ENCODE measurements at regions not wholly inside any gene's neighbourhood (a gene's known extent, or its start where the extent isn't known, plus 50 kb on each side); places are given as distances from the start of the nearest gene placed in this dataset.

GRCh38 chr3:31442755-31443154, 90.0 kb upstream of the STT3B start:
- DNase-seq, result no peak
- no peak overlapping the region for H3K27ac Mint-ChIP-seq (ENCODE audit: unreplicated experiment)
- no peaks in the 10 kb centered on the region for H3K4me1 Mint-ChIP-seq (ENCODE audit: low read depth, unreplicated experiment)
- intact Hi-C loops (cut with micrococcal nuclease; ENCODE audit: unreplicated experiment), result no loop called here
- POLR2A ChIA-PET, result no interaction called here
- no peaks in the 10 kb centered on the region for H3K36me3 Mint-ChIP-seq (ENCODE audit: insufficient read depth, unreplicated experiment)
- Histone ChIP-seq H3K9me3 (peaks cover 4% of the 10 kb centered on the region), H3K27me3 (replicated peaks; ENCODE audit: control insufficient read depth, insufficient read depth, low read length) (no peaks in the 10 kb centered on the region), H3K4me1 (peaks cover 12% of the 10 kb centered on the region; the same call in 1 of the 2 replicates), H3K36me3 (ENCODE audit: control insufficient read depth, insufficient read depth, low read length) (no peaks in the 10 kb centered on the region), H3K4me3 (ENCODE audit: low read depth, low read length) (no peak overlapping the region)
- CTCF ChIA-PET, result no interaction called here
- H3K27me3 Mint-ChIP-seq (ENCODE audit: insufficient read depth, unreplicated experiment), result no peaks in the 10 kb centered on the region
- BruUV-seq (replicated peaks), result no TSS peak
- no peak overlapping the region for H3K4me3 Mint-ChIP-seq (ENCODE audit: unreplicated experiment)
- TF ChIP-seq CTCF (IDR thresholded peaks at IDR 0.05; ENCODE audit: insufficient read depth in 1 of 2, low read depth in 1 of 2, low read length in 1 of 2, severe bottlenecking in 1 of 2, unreplicated experiment in 1 of 2), result no peak
- H3K9me3 Mint-ChIP-seq (ENCODE audit: unreplicated experiment), result peaks cover 5% of the 10 kb centered on the region

GRCh38 chr3:31444220-31445142, 88.2 kb upstream of the STT3B start:
- Mint-ChIP-seq H3K4me1 (ENCODE audit: low read depth, unreplicated experiment) (no peaks in the 10 kb centered on the region), H3K27me3 (ENCODE audit: insufficient read depth, unreplicated experiment) (no peaks in the 10 kb centered on the region), H3K27ac (ENCODE audit: unreplicated experiment) (no peak overlapping the region), H3K4me3 (ENCODE audit: unreplicated experiment) (no peak overlapping the region), H3K9me3 (ENCODE audit: unreplicated experiment) (no peaks in the 10 kb centered on the region), H3K36me3 (ENCODE audit: insufficient read depth, unreplicated experiment) (no peaks in the 10 kb centered on the region)
- no peaks in the 10 kb centered on the region for H3K27me3 ChIP-seq (replicated peaks; ENCODE audit: control insufficient read depth, insufficient read depth, low read length)
- no peak for TF ChIP-seq CTCF (IDR thresholded peaks at IDR 0.05; ENCODE audit: insufficient read depth in 1 of 2, low read depth in 1 of 2, low read length in 1 of 2, severe bottlenecking in 1 of 2, unreplicated experiment in 1 of 2)
- DNase-seq, result peak in 1 of 2 experiments; percentile 28
- ChIA-PET POLR2A (no interaction called here), CTCF (no interaction called here)
- BruUV-seq (replicated peaks), result no TSS peak
- peaks cover 12% of the 10 kb centered on the region; the same call in 1 of the 2 replicates for H3K4me1 ChIP-seq
- H3K36me3 ChIP-seq (ENCODE audit: control insufficient read depth, insufficient read depth, low read length), result no peaks in the 10 kb centered on the region
- no peak overlapping the region for H3K4me3 ChIP-seq (ENCODE audit: low read depth, low read length)
- intact Hi-C loops (cut with micrococcal nuclease; ENCODE audit: unreplicated experiment), result loop anchor here (5.0 kb wide), 1 partner anchor 77 kb away; no protein-coding TSS in a partner anchor
- no peaks in the 10 kb centered on the region for H3K9me3 ChIP-seq

- no TSS peak for BruUV-seq (replicated peaks)
- CTCF ChIA-PET, result no interaction called here
Measured at GRCh38 chr3:31445701-31446100, 87.0 kb upstream of the STT3B start.

More at GRCh38 chr3:31445701-31446100, 87.0 kb upstream of the STT3B start:
- Histone ChIP-seq H3K36me3 (ENCODE audit: control insufficient read depth, insufficient read depth, low read length) (no peaks in the 10 kb centered on the region), H3K4me3 (ENCODE audit: low read depth, low read length) (no peak overlapping the region), H3K27me3 (replicated peaks; ENCODE audit: control insufficient read depth, insufficient read depth, low read length) (no peaks in the 10 kb centered on the region), H3K4me1 (peaks cover 12% of the 10 kb centered on the region; the same call in 1 of the 2 replicates), H3K9me3 (no peaks in the 10 kb centered on the region)
- no peaks in the 10 kb centered on the region for H3K4me1 Mint-ChIP-seq (ENCODE audit: low read depth, unreplicated experiment)
- no peaks in the 10 kb centered on the region for H3K27me3 Mint-ChIP-seq (ENCODE audit: insufficient read depth, unreplicated experiment)
- TF ChIP-seq CTCF (IDR thresholded peaks at IDR 0.05; ENCODE audit: insufficient read depth in 1 of 2, low read depth in 1 of 2, low read length in 1 of 2, severe bottlenecking in 1 of 2, unreplicated experiment in 1 of 2), result no peak
- no peaks in the 10 kb centered on the region for H3K9me3 Mint-ChIP-seq (ENCODE audit: unreplicated experiment)
- POLR2A ChIA-PET, result no interaction called here
- no peaks in the 10 kb centered on the region for H3K36me3 Mint-ChIP-seq (ENCODE audit: insufficient read depth, unreplicated experiment)
- H3K4me3 Mint-ChIP-seq (ENCODE audit: unreplicated experiment), result no peak overlapping the region
- DNase-seq, result no peak
- no peak overlapping the region for H3K27ac Mint-ChIP-seq (ENCODE audit: unreplicated experiment)
- intact Hi-C loops (cut with micrococcal nuclease; ENCODE audit: unreplicated experiment), result loop anchor here (5.0 kb wide), 1 partner anchor 78 kb away; no protein-coding TSS in a partner anchor
